GM23338 (cell line): ENCODE measurements at regions not wholly inside any gene's neighbourhood (a gene's known extent, or its start where the extent isn't known, plus 50 kb on each side); places are given as distances from the start of the nearest gene placed in this dataset.

Source experiments
- ATAC-seq: fragments of 200-7000 bp; cut with Tn5 transposase; 3 replicates; pipeline ENCODE4 v1.9.1; 2020
- DNase-seq: peaks from one replicate; pipeline ENCODE4 v3.0.0-alpha.2; 2015; ENCODE audit warnings: low spot score
- H2AFZ ChIP-seq: fragments of 200-600 bp; sonication (generic); 2 replicates; pipeline ENCODE4 v1.8.0; 2016; ENCODE audit warnings: antibody characterized with exemption, mild to moderate bottlenecking, moderate library complexity
- H3F3A ChIP-seq: fragments of 200-600 bp; sonication (generic); replicated peaks from 2 replicates; pipeline ENCODE4 v1.8.0; 2017; ENCODE audit warnings: antibody characterized with exemption, mixed run types, low read depth
- H3K27ac ChIP-seq: fragments of 200-600 bp; sonication (generic); 2 replicates; pipeline ENCODE4 v1.6.1; 2016; ENCODE audit warnings: low read depth
- H3K27me3 ChIP-seq: fragments of 200-600 bp; sonication (generic); 2 replicates; pipeline ENCODE4 v1.8.0; 2016; ENCODE audit warnings: mild to moderate bottlenecking, mixed run types, moderate library complexity; ENCODE audit not compliant: insufficient read depth
- H3K36me3 ChIP-seq: fragments of 200-600 bp; sonication (generic); 2 replicates; pipeline ENCODE4 v1.8.0; 2016; ENCODE audit warnings: mild to moderate bottlenecking; ENCODE audit not compliant: insufficient read depth
- H3K4me1 ChIP-seq: fragments of 200-600 bp; sonication (generic); 2 replicates; pipeline ENCODE4 v1.8.0; 2016; ENCODE audit warnings: mild to moderate bottlenecking, moderate library complexity; ENCODE audit not compliant: insufficient read depth
- H3K4me2 ChIP-seq: fragments of 200-600 bp; sonication (generic); 2 replicates; pipeline ENCODE4 v1.7.1; 2017; ENCODE audit warnings: mixed run types
- H3K4me3 ChIP-seq: fragments of 200-600 bp; sonication (generic); 2 replicates; pipeline ENCODE4 v1.6.1; 2016; ENCODE audit warnings: mixed run types
- H3K79me2 ChIP-seq: fragments of 200-600 bp; sonication (generic); replicated peaks from 2 replicates; pipeline ENCODE4 v1.8.0; 2017; ENCODE audit warnings: mild to moderate bottlenecking; ENCODE audit not compliant: insufficient read depth
- H3K9me2 ChIP-seq: fragments of 200-600 bp; sonication (generic); 2 replicates; pipeline ENCODE4 v1.8.0; 2017; ENCODE audit not compliant: insufficient read depth
- H4K20me1 ChIP-seq: fragments of 200-600 bp; sonication (generic); replicated peaks from 2 replicates; pipeline ENCODE4 v1.8.0; 2017; ENCODE audit warnings: mild to moderate bottlenecking; ENCODE audit not compliant: insufficient read depth
- H3K27ac Mint-ChIP-seq: 2 replicates; pipeline ENCODE4 v1.8.0; 2020; ENCODE audit warnings: inconsistent platforms, mild to moderate bottlenecking, moderate library complexity, mixed read lengths
- H3K27me3 Mint-ChIP-seq: 3 replicates; pipeline ENCODE4 v1.8.0; 2022; ENCODE audit warnings: low read depth, mild to moderate bottlenecking, moderate library complexity, mixed read lengths, inconsistent platforms; ENCODE audit not compliant: insufficient read depth, poor library complexity
- H3K36me3 Mint-ChIP-seq: 3 replicates; pipeline ENCODE4 v1.8.0; 2021; ENCODE audit warnings: low read depth, mild to moderate bottlenecking, inconsistent platforms, moderate library complexity, mixed read lengths
- H3K4me1 Mint-ChIP-seq: 3 replicates; pipeline ENCODE4 v1.8.0; 2020; ENCODE audit warnings: mild to moderate bottlenecking, inconsistent platforms, mixed read lengths
- H3K4me3 Mint-ChIP-seq: 3 replicates; pipeline ENCODE4 v1.8.0; 2021; ENCODE audit warnings: moderate library complexity, mild to moderate bottlenecking, inconsistent platforms, mixed read lengths
- H3K9me3 Mint-ChIP-seq: 3 replicates; pipeline ENCODE4 v1.8.0; 2020; ENCODE audit warnings: moderate library complexity, mild to moderate bottlenecking, inconsistent platforms, mixed read lengths
- CREB1 ChIP-seq: fragments of 250-450 bp; sonication (Bioruptor Pico); IDR thresholded peaks from 2 replicates; pipeline ENCODE4 v1.5.0; 2020; ENCODE audit warnings: low read depth, mild to moderate bottlenecking, moderate library complexity
- ETS1 ChIP-seq: IDR thresholded peaks from 2 replicates; pipeline ENCODE4 v1.6.1; 2016; ENCODE audit warnings: antibody characterized with exemption
- EZH2 ChIP-seq: fragments of 200-600 bp; sonication (generic); IDR thresholded peaks from one replicate; pipeline ENCODE4 v1.8.0; 2017; ENCODE audit warnings: antibody characterized with exemption, mild to moderate bottlenecking, low read depth; ENCODE audit not compliant: unreplicated experiment
- EZH2phosphoT487 ChIP-seq: fragments of 200-600 bp; sonication (generic); IDR thresholded peaks from one replicate; pipeline ENCODE4 v1.8.1; 2018; ENCODE audit warnings: antibody characterized with exemption; ENCODE audit not compliant: unreplicated experiment
- JUNB ChIP-seq: IDR thresholded peaks from one replicate; pipeline ENCODE4 v1.6.1; 2016; ENCODE audit warnings: antibody characterized with exemption; ENCODE audit not compliant: unreplicated experiment
- NANOG ChIP-seq: IDR thresholded peaks from 2 replicates; pipeline ENCODE4 v1.6.1; 2016; ENCODE audit warnings: antibody characterized with exemption, borderline replicate concordance
- POLR2AphosphoS5 ChIP-seq: IDR thresholded peaks from 2 replicates; pipeline ENCODE4 v1.6.1; 2016; ENCODE audit warnings: antibody characterized with exemption, low read depth
- REST ChIP-seq: IDR thresholded peaks from one replicate; pipeline ENCODE4 v1.6.1; 2018; ENCODE audit warnings: antibody characterized with exemption; ENCODE audit not compliant: unreplicated experiment
- STAT1 ChIP-seq: IDR thresholded peaks from one replicate; pipeline ENCODE4 v1.6.1; 2016; ENCODE audit warnings: antibody characterized with exemption; ENCODE audit not compliant: unreplicated experiment
- ZNF114 ChIP-seq: fragments of 250-450 bp; sonication (Bioruptor Pico); IDR thresholded peaks from 2 replicates; pipeline ENCODE4 v1.5.0; 2020; ENCODE audit warnings: mild to moderate bottlenecking, moderate library complexity
- ZNF331 ChIP-seq: fragments of 250-450 bp; sonication (Bioruptor Pico); IDR thresholded peaks from 2 replicates; pipeline ENCODE4 v1.5.0; 2020; ENCODE audit warnings: low read depth, mild to moderate bottlenecking, moderate library complexity
- TF ChIP-seq, protein P1 (sequence below), 2 experiments: fragments of 200-600 bp in 1 of 2; sonication (generic) in 1 of 2; conservative IDR thresholded peaks; 2 replicates each; pipeline versions ENCODE4 v1.5.1 to v1.6.1; 2016 to 2017; ENCODE audit warnings: antibody characterized with exemption in 2 of 2, low read depth in 2 of 2, mild to moderate bottlenecking in 2 of 2, moderate library complexity in 1 of 2

DNA sequence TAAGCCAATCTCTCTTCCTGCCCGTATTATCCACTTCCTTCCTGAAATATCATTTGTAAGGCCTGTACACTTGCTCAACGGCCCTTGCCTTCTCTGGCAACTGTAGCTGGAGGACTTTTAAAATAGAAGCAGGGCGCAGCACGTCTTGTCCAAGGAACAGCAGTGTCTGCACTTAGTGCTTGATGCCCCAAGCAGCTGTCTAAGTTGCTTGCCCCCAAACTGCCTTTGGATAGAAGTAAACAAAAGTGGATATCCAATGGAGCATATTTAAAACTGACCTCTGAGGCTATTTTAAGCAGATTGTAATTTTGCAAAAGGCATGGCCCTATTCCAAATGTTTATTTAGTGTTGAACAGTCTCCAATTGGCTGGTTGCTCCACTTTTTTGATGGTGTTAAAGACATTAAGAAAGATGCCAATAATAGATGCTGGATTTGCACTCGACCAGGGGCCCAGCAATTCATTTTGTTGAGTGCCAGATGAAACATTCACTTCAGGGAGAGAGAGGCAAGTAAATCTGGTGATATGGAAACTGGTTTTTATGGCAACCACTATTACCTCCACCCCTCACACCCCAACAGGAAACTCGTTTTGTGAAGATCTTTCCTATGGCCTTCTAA, 526.8 kb upstream of the TBL1XR1 start:
- H3K27ac ChIP-seq: no peak overlapping the region
- DNase-seq: no peak
- no peaks in the 10 kb centered on the region for H3K27me3 ChIP-seq
- H3K27me3 Mint-ChIP-seq: no peaks in the 10 kb centered on the region
- no peak overlapping the region for H3K4me2 ChIP-seq
- H3K9me2 ChIP-seq: peaks cover 7% of the 10 kb centered on the region; the same call in 1 of the 2 replicates
- H3K4me3 ChIP-seq: no peak overlapping the region
- no peak for ATAC-seq
- no peaks in the 10 kb centered on the region for H3K4me1 ChIP-seq
- no peak for TF ChIP-seq CREB1
- H3K79me2 ChIP-seq: no peaks in the 10 kb centered on the region
- no peaks in the 10 kb centered on the region for H4K20me1 ChIP-seq
- H2AFZ ChIP-seq: 0 out of 2 replicates have a peak overlapping the region, but pooled peaks have one; percentile 7
- no peaks in the 10 kb centered on the region for H3K4me1 Mint-ChIP-seq
- no peaks in the 10 kb centered on the region for H3F3A ChIP-seq
- H3K27ac Mint-ChIP-seq: no peak overlapping the region
- H3K9me3 Mint-ChIP-seq: no peaks in the 10 kb centered on the region; the same call in 1 of the 3 replicates
- H3K36me3 ChIP-seq: no peaks in the 10 kb centered on the region
- no peak overlapping the region for H3K4me3 Mint-ChIP-seq
- no peaks in the 10 kb centered on the region for H3K36me3 Mint-ChIP-seq

DNA sequence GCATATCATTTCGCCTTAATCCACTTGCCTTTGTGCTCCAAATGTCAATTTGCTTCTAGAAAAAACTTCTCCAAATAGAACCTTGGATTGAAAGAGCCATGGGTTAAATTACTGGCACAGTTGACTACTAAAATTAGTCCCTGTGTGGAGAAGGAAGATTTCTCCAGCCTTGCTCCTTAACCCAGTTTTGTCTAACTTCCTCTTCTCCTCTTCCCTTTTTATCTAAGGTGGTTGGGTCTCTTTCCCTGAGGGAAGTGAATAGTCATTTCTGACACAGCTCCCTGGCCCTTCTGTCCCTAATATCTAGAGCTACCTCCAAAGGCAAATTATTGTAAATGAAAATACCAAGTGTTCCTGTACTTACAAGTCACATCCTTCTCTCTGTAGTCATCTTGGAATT, 527.9 kb upstream of the TBL1XR1 start:
- TF ChIP-seq REST (no peak), ZNF114 (CRISPR knock-in tag) (no peak), ZNF331 (CRISPR knock-in tag) (no peak), EZH2 (no peak), NANOG (no peak), POLR2AphosphoS5 (no peak), STAT1 (no peak), JUNB (no peak), ETS1 (no peak), EZH2phosphoT487 (no peak)
- TF ChIP-seq, protein P1, sequence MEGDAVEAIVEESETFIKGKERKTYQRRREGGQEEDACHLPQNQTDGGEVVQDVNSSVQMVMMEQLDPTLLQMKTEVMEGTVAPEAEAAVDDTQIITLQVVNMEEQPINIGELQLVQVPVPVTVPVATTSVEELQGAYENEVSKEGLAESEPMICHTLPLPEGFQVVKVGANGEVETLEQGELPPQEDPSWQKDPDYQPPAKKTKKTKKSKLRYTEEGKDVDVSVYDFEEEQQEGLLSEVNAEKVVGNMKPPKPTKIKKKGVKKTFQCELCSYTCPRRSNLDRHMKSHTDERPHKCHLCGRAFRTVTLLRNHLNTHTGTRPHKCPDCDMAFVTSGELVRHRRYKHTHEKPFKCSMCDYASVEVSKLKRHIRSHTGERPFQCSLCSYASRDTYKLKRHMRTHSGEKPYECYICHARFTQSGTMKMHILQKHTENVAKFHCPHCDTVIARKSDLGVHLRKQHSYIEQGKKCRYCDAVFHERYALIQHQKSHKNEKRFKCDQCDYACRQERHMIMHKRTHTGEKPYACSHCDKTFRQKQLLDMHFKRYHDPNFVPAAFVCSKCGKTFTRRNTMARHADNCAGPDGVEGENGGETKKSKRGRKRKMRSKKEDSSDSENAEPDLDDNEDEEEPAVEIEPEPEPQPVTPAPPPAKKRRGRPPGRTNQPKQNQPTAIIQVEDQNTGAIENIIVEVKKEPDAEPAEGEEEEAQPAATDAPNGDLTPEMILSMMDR (conservative IDR thresholded peaks at IDR 0.05; ENCODE audit: low read depth in 2 of 2): no peak
- Histone ChIP-seq H3K27ac (no peak overlapping the region), H3K4me2 (no peak overlapping the region), H2AFZ (no peak overlapping the region), H3K36me3 (no peaks in the 10 kb centered on the region), H3F3A (no peaks in the 10 kb centered on the region), H3K9me2 (peaks cover 7% of the 10 kb centered on the region; the same call in 1 of the 2 replicates), H3K4me3 (no peak overlapping the region), H3K27me3 (no peaks in the 10 kb centered on the region), H4K20me1 (no peaks in the 10 kb centered on the region), H3K4me1 (peaks cover 3% of the 10 kb centered on the region; the same call in 1 of the 2 replicates), H3K79me2 (no peaks in the 10 kb centered on the region)
- no peak for ATAC-seq
- no peak overlapping the region for H3K4me3 Mint-ChIP-seq
- H3K27ac Mint-ChIP-seq: no peak overlapping the region
- DNase-seq: no peak
- H3K9me3 Mint-ChIP-seq: no peaks in the 10 kb centered on the region; the same call in 1 of the 3 replicates
- H3K27me3 Mint-ChIP-seq: no peaks in the 10 kb centered on the region
- peaks cover 7% of the 10 kb centered on the region; the same call in 2 of the 3 replicates for H3K4me1 Mint-ChIP-seq
- H3K36me3 Mint-ChIP-seq: no peaks in the 10 kb centered on the region
